ENCODE measurements at regions not wholly inside any gene's neighbourhood (a gene's known extent, or its start where the extent isn't known, plus 50 kb on each side); places are given as distances from the start of the nearest gene placed in this dataset.

- no peak for DNase-seq (ENCODE audit: low spot score)
- no peaks in the 10 kb centered on the region for H3K36me3 Mint-ChIP-seq (ENCODE audit: low read depth)
- no peak overlapping the region for H3K27ac Mint-ChIP-seq
- H3K4me1 Mint-ChIP-seq (ENCODE audit: low read depth) = no peaks in the 10 kb centered on the region
- H3K27me3 Mint-ChIP-seq (ENCODE audit: low read depth) = peaks cover 5% of the 10 kb centered on the region
- peaks cover 3% of the 10 kb centered on the region for H3K9me3 Mint-ChIP-seq
- H3K4me3 Mint-ChIP-seq = no peak overlapping the region
Measured at GRCh38 chr2:39535636-39536185, 98.6 kb upstream of the MAP4K3 start.

DNA sequence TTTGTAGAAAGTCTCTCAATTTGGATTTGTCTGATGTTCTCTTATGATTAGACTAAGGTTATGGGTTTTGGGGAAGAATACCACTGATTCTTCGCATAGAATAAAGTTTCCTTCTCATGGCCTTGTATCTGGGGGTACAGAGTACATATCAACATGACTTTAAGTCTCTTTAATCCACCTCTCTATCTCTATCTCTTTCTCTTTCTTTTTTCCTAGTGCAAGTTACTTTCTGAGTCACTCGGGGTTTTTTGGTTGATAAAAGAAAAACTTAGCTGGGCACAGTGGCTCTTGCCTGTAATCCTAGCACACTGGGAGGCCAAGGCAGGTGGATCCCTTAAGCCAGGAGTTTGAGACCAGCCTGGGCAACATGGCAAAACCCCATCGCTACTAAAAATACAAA, 100.1 kb upstream of the MAP4K3 start:
- Mint-ChIP-seq H3K36me3 (ENCODE audit: low read depth) (no peaks in the 10 kb centered on the region), H3K4me3 (no peak overlapping the region), H3K4me1 (ENCODE audit: low read depth) (no peaks in the 10 kb centered on the region), H3K9me3 (peaks cover 3% of the 10 kb centered on the region), H3K27me3 (ENCODE audit: low read depth) (peaks cover 5% of the 10 kb centered on the region), H3K27ac (no peak overlapping the region)
- DNase-seq (ENCODE audit: low spot score) = no peak

DNA sequence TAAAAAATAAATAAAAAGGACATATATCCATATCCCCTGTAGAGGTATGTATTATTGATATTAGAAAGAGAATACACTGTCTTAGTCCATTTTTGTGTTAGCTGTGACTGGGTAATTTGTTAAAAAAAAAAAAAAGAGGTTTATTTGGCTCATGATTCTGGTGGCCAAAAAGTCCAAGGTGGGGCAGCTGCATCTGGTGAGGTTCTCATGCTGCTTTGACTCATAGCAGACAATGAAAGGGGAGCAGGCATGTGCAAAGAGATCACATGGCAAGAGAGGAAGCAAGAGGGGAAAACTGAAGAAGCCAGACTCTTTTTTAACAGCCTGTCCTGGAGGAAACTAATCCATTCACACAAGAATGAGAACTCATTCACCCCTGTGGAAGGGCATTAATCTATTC, 101.6 kb upstream of the MAP4K3 start:
- Mint-ChIP-seq H3K4me1 (ENCODE audit: low read depth) (no peaks in the 10 kb centered on the region), H3K9me3 (peaks cover 3% of the 10 kb centered on the region), H3K27me3 (ENCODE audit: low read depth) (peaks cover 3% of the 10 kb centered on the region), H3K36me3 (ENCODE audit: low read depth) (no peaks in the 10 kb centered on the region), H3K4me3 (no peak overlapping the region), H3K27ac (no peak overlapping the region)
- DNase-seq (ENCODE audit: low spot score) = no peak

DNA sequence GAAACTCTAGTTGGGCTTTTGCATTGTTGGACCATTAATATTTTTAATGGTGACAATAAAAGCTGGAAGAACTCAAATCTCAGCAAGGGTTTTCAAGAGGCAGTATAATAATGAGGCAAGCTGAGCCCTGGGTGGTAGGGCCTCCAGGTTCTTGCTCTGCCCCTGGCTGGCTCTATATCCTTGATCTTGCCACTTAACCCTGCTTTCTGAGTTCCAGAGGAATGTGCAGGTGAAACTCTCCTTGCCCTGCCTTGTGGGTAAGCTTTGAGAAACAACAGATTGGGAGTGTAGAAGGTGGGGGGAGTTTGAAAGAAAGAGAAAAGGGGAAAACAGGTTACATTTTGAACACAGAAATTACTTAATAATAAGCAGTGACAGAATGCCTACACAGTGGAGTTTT, 103.3 kb upstream of the MAP4K3 start:
- peaks cover 3% of the 10 kb centered on the region for H3K9me3 Mint-ChIP-seq
- H3K27me3 Mint-ChIP-seq (ENCODE audit: low read depth) = no peaks in the 10 kb centered on the region
- H3K27ac Mint-ChIP-seq = no peak overlapping the region

DNA sequence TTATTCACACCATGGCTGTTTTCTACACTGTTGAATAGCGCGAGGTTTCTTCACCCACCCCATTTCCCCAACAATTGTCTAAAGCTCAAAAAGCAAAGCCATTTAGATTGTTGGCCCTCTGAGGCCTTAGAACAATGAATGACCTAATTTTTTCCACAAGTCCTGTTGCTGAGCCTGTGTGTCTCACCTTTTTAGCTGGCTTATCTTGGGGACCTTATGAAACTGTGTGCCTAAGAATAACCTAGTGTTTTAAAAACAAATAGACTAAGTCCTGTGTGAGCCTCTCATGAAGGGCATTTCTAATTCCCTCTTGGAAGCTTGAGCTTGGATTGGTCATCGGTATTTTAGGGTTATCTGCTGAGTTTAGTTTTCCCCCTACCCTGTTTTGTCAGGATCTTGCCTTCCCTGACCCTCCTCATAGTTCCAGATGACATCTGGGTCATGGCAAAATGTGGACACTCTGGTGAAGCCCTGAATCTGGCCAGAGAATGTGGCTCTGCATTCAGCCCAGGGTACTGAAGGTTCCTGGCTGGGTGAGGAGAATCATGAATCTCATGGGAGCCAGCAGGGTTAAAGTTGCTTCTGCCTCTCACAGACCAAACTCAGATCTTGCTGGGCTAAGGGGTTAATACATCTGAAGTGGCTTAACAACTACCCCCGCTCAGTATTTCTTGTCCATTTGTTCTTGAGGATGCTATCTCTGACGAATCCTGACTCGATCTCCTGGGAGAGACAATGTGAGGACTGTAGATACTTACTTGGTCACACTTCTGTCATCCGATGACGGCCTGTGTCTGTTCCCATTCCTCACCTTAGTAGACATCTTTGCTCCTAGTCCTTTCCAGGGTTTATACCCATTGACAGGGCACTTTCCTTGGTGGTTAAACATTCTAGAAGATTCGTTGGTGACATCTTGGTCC, 104.2 kb upstream of the MAP4K3 start:
- Mint-ChIP-seq H3K27ac (no peak overlapping the region), H3K27me3 (ENCODE audit: low read depth) (no peaks in the 10 kb centered on the region), H3K4me1 (ENCODE audit: low read depth) (no peaks in the 10 kb centered on the region), H3K9me3 (peaks cover 3% of the 10 kb centered on the region), H3K36me3 (ENCODE audit: low read depth) (no peaks in the 10 kb centered on the region), H3K4me3 (no peak overlapping the region)
- no peak for DNase-seq (ENCODE audit: low spot score)

More for the DNA sequence above, 103.3 kb upstream of the MAP4K3 start:
- Mint-ChIP-seq H3K4me1 (ENCODE audit: low read depth) (no peaks in the 10 kb centered on the region), H3K36me3 (ENCODE audit: low read depth) (no peaks in the 10 kb centered on the region), H3K4me3 (no peak overlapping the region)
- DNase-seq (ENCODE audit: low spot score) = no peak

- DNase-seq (ENCODE audit: low spot score) = no peak
- peaks cover 3% of the 10 kb centered on the region for H3K9me3 Mint-ChIP-seq
- H3K4me3 Mint-ChIP-seq = no peak overlapping the region
- H3K27me3 Mint-ChIP-seq (ENCODE audit: low read depth) = no peaks in the 10 kb centered on the region
- no peaks in the 10 kb centered on the region for H3K4me1 Mint-ChIP-seq (ENCODE audit: low read depth)
- no peak overlapping the region for H3K27ac Mint-ChIP-seq
- no peaks in the 10 kb centered on the region for H3K36me3 Mint-ChIP-seq (ENCODE audit: low read depth)
Measured at GRCh38 chr2:39542523-39542922, 105.4 kb upstream of the MAP4K3 start.

DNA sequence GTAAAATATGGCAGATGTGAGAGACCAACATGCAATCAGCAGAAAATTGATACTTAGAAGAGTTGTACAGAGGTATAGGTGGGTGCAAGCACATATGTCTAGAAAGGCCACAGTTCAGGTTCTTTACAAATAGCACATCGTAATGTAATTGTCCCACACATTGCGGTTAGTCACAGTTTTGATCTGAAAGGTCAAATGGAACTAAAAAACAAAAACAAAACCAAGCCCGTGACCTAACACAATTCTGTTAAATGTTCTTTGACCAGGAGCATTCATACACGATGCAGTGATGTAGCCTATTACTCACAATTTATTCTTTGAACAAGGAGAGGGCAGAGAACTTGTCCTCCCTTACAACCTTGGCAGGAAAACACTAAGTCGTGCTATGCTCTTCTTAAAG, 108.9 kb upstream of the MAP4K3 start:
- no peaks in the 10 kb centered on the region for H3K9me3 Mint-ChIP-seq
- H3K4me1 Mint-ChIP-seq (ENCODE audit: low read depth) = no peaks in the 10 kb centered on the region
- no peaks in the 10 kb centered on the region for H3K27me3 Mint-ChIP-seq (ENCODE audit: low read depth)
- H3K27ac Mint-ChIP-seq = no peak overlapping the region
- H3K36me3 Mint-ChIP-seq (ENCODE audit: low read depth) = no peaks in the 10 kb centered on the region
- no peak overlapping the region for H3K4me3 Mint-ChIP-seq
- no peak for DNase-seq (ENCODE audit: low spot score)

DNA sequence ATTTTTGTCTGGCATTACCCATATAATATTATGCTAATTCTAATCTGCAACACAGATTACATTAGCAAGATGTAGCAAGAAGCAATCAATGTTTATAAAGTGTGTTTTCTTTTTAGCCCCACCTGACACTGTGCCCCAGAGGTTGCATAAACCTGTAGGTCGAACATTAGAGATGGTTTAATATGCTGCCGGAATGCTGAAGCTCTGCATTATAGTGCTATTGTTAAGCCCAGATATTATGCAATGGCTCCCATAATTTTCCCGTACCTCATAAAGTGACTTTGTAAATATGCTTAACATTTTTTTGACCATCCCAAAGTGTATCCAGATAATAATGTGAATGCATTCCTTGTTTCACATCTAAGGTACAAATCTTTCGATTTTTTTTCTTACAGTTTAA, 109.3 kb upstream of the MAP4K3 start:
- H3K36me3 Mint-ChIP-seq (ENCODE audit: low read depth) = no peaks in the 10 kb centered on the region
- no peak overlapping the region for H3K27ac Mint-ChIP-seq
- H3K27me3 Mint-ChIP-seq (ENCODE audit: low read depth) = no peaks in the 10 kb centered on the region
- H3K9me3 Mint-ChIP-seq = no peaks in the 10 kb centered on the region
- no peaks in the 10 kb centered on the region for H3K4me1 Mint-ChIP-seq (ENCODE audit: low read depth)
- no peak overlapping the region for H3K4me3 Mint-ChIP-seq
- DNase-seq (ENCODE audit: low spot score) = no peak

GRCh38 chr2:39546937-39547336, 109.9 kb upstream of the MAP4K3 start:
- Mint-ChIP-seq H3K9me3 (no peaks in the 10 kb centered on the region), H3K27me3 (ENCODE audit: low read depth) (no peaks in the 10 kb centered on the region), H3K4me1 (ENCODE audit: low read depth) (no peaks in the 10 kb centered on the region), H3K27ac (no peak overlapping the region), H3K36me3 (ENCODE audit: low read depth) (no peaks in the 10 kb centered on the region), H3K4me3 (no peak overlapping the region)
- DNase-seq (ENCODE audit: low spot score) = no peak

GRCh38 chr2:39547811-39548719, 111.0 kb upstream of the MAP4K3 start:
- no peak overlapping the region for H3K27ac Mint-ChIP-seq
- H3K36me3 Mint-ChIP-seq (ENCODE audit: low read depth) = no peaks in the 10 kb centered on the region
- H3K4me1 Mint-ChIP-seq (ENCODE audit: low read depth) = no peaks in the 10 kb centered on the region
- H3K4me3 Mint-ChIP-seq = no peak overlapping the region
- H3K27me3 Mint-ChIP-seq (ENCODE audit: low read depth) = no peaks in the 10 kb centered on the region
- H3K9me3 Mint-ChIP-seq = no peaks in the 10 kb centered on the region
- DNase-seq (ENCODE audit: low spot score) = no peak

DNA sequence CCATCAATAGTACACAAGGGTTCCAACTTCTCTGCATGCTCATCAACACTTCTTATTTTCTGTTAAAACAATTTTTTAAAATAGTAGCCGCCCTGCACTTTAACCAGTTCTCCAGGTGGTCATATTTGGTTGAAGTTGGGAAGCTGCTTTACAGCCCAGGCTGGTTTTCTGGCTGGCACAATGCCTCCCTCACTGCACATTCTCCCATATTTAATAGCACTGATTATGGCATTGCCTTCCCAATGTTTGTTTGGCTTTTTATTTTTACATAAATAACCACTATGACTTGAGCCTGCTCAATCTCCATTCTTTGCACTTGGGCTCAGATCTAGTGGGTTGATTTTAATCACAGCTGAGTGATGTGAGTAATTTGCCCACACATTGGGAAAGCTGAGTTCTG, 111.9 kb upstream of the MAP4K3 start:
- Mint-ChIP-seq H3K27ac (no peak overlapping the region), H3K9me3 (no peaks in the 10 kb centered on the region), H3K36me3 (ENCODE audit: low read depth) (no peaks in the 10 kb centered on the region), H3K27me3 (ENCODE audit: low read depth) (no peaks in the 10 kb centered on the region), H3K4me1 (ENCODE audit: low read depth) (no peaks in the 10 kb centered on the region), H3K4me3 (no peak overlapping the region)
- DNase-seq (ENCODE audit: low spot score) = no peak

- Mint-ChIP-seq H3K9me3 (no peaks in the 10 kb centered on the region), H3K27ac (no peak overlapping the region), H3K4me1 (ENCODE audit: low read depth) (no peaks in the 10 kb centered on the region), H3K36me3 (ENCODE audit: low read depth) (no peaks in the 10 kb centered on the region), H3K4me3 (no peak overlapping the region), H3K27me3 (ENCODE audit: low read depth) (no peaks in the 10 kb centered on the region)
- no peak for DNase-seq (ENCODE audit: low spot score)
Measured at GRCh38 chr2:39549718-39550464, 112.8 kb upstream of the MAP4K3 start.

GRCh38 chr2:39550701-39551285, 113.7 kb upstream of the MAP4K3 start:
- Mint-ChIP-seq H3K27me3 (ENCODE audit: low read depth) (no peaks in the 10 kb centered on the region), H3K9me3 (no peaks in the 10 kb centered on the region), H3K4me1 (ENCODE audit: low read depth) (no peaks in the 10 kb centered on the region), H3K4me3 (no peak overlapping the region), H3K27ac (no peak overlapping the region), H3K36me3 (ENCODE audit: low read depth) (no peaks in the 10 kb centered on the region)
- no peak for DNase-seq (ENCODE audit: low spot score)

All from T-helper 2 cell treated with Interferon-gamma antibody and Interleukin-4, amounts not matched to agents 5 μg/mL and 100 μg/mL, for 36 hours (primary cell).